WERI-Rb-1 (cell line): ENCODE measurements at regions not wholly inside any gene's neighbourhood (a gene's known extent, or its start where the extent isn't known, plus 50 kb on each side); places are given as distances from the start of the nearest gene placed in this dataset.
"Not testable (repeated sequence)": the region's sequence is repeated elsewhere in the genome, so short reads cannot be mapped to it uniquely, and the experiment has no call there.

Experiments
- DNase-seq: peaks from one replicate; pipeline ENCODE4 v3.0.0-alpha.2; 2020
- H3K27ac ChIP-seq: fragments of 250-450 bp; sonication (Bioruptor Pico); 2 replicates; pipeline ENCODE4 v1.5.1; 2020; ENCODE audit warnings: mild to moderate bottlenecking, moderate library complexity
- H3K27me3 ChIP-seq: fragments of 250-450 bp; sonication (Bioruptor Pico); 2 replicates; pipeline ENCODE4 v1.5.1; 2021; ENCODE audit warnings: mild to moderate bottlenecking, low read depth, moderate library complexity; ENCODE audit not compliant: insufficient read depth, severe bottlenecking
- H3K36me3 ChIP-seq: fragments of 250-450 bp; sonication (Bioruptor Pico); 2 replicates; pipeline ENCODE4 v1.5.1; 2020; ENCODE audit warnings: mild to moderate bottlenecking, moderate library complexity
- H3K4me3 ChIP-seq: 2 replicates; pipeline ENCODE4 v1.5.1; 2011; ENCODE audit warnings: low read depth, mild to moderate bottlenecking, control low read depth, low read length
- H3K9me3 ChIP-seq: fragments of 250-450 bp; sonication (Bioruptor Pico); 2 replicates; pipeline ENCODE4 v1.5.1; 2021; ENCODE audit warnings: mild to moderate bottlenecking, moderate library complexity; ENCODE audit not compliant: severe bottlenecking
- CTCF ChIP-seq: IDR thresholded peaks from 2 replicates; pipeline ENCODE4 v1.5.1; 2011; ENCODE audit warnings: low read depth, mild to moderate bottlenecking, control low read depth, inconsistent platforms, low read length

- H3K4me3 ChIP-seq: no peak overlapping the region
- TF ChIP-seq CTCF: no peak
- no peak for DNase-seq
- peaks cover 8% of the 10 kb centered on the region for H3K27me3 ChIP-seq
- no peak overlapping the region for H3K27ac ChIP-seq
- no peaks in the 10 kb centered on the region for H3K9me3 ChIP-seq
- no peaks in the 10 kb centered on the region for H3K36me3 ChIP-seq
Measured at GRCh38 chr18:35888329-35888728, 84.2 kb upstream of the RMP24 start.

- no peak for DNase-seq
- TF ChIP-seq CTCF: no peak
- H3K27ac ChIP-seq: no peak overlapping the region
- H3K4me3 ChIP-seq: no peak overlapping the region
- peaks cover 8% of the 10 kb centered on the region for H3K27me3 ChIP-seq
- no peaks in the 10 kb centered on the region for H3K36me3 ChIP-seq
- H3K9me3 ChIP-seq: no peaks in the 10 kb centered on the region
Measured at GRCh38 chr18:35889677-35890076, 82.8 kb upstream of the RMP24 start.

- no peak overlapping the region for H3K27ac ChIP-seq
Measured at GRCh38 chr18:35890323-35890722, 82.2 kb upstream of the RMP24 start.

GRCh38 chr18:35892118-35892517 lies 80.4 kb upstream of the RMP24 start:
- Histone ChIP-seq H3K27me3 (peaks cover 5% of the 10 kb centered on the region), H3K4me3 (no peak overlapping the region), H3K36me3 (no peaks in the 10 kb centered on the region), H3K27ac (no peak overlapping the region), H3K9me3 (no peaks in the 10 kb centered on the region)
- TF ChIP-seq CTCF: no peak
- no peak for DNase-seq

More at GRCh38 chr18:35890323-35890722, 82.2 kb upstream of the RMP24 start:
- no peak for DNase-seq
- peaks cover 8% of the 10 kb centered on the region for H3K27me3 ChIP-seq
- no peaks in the 10 kb centered on the region for H3K9me3 ChIP-seq
- no peak overlapping the region for H3K4me3 ChIP-seq
- H3K36me3 ChIP-seq: no peaks in the 10 kb centered on the region
- no peak for TF ChIP-seq CTCF

- H3K9me3 ChIP-seq, H3K4me3 ChIP-seq, H3K27ac ChIP-seq, H3K36me3 ChIP-seq, H3K27me3 ChIP-seq, DNase-seq: not testable (repeated sequence)
Measured at GRCh38 chr18:35897481-35897880, 75.0 kb upstream of the RMP24 start.

GRCh38 chr18:35904389-35905037 lies 68.0 kb upstream of the RMP24 start:
- no peak overlapping the region for H3K27ac ChIP-seq
- TF ChIP-seq CTCF: no peak
- no peaks in the 10 kb centered on the region for H3K36me3 ChIP-seq
- H3K9me3 ChIP-seq: no peaks in the 10 kb centered on the region
- no peak overlapping the region for H3K4me3 ChIP-seq
- H3K27me3 ChIP-seq: peaks cover 8% of the 10 kb centered on the region
- no peak for DNase-seq
